Uterus (tissue), 2 donors: ENCODE measurements at regions not wholly inside any gene's neighbourhood (a gene's known extent, or its start where the extent isn't known, plus 50 kb on each side); places are given as distances from the start of the nearest gene placed in this dataset.

Experiments
- POLR2A ChIP-seq, 2 donors: fragments of 450-650 bp; IDR thresholded peaks; one replicate each; pipeline ENCODE4 v1.6.1; 2016; ENCODE audit warnings: antibody characterized with exemption in 2 of 2, mild to moderate bottlenecking in 1 of 2, moderate library complexity in 1 of 2
- TF ChIP-seq, protein P1 (sequence below), 4 experiments: fragments of 200-600 bp in 2 of 4; fragments of 450-650 bp in 2 of 4; sonication (generic) in 2 of 4; IDR thresholded peaks; one replicate each; pipeline ENCODE4 v1.5.1; 2016 to 2019; ENCODE audit warnings: antibody characterized with exemption in 4 of 4, mild to moderate bottlenecking in 2 of 4, moderate library complexity in 1 of 4

DNA sequence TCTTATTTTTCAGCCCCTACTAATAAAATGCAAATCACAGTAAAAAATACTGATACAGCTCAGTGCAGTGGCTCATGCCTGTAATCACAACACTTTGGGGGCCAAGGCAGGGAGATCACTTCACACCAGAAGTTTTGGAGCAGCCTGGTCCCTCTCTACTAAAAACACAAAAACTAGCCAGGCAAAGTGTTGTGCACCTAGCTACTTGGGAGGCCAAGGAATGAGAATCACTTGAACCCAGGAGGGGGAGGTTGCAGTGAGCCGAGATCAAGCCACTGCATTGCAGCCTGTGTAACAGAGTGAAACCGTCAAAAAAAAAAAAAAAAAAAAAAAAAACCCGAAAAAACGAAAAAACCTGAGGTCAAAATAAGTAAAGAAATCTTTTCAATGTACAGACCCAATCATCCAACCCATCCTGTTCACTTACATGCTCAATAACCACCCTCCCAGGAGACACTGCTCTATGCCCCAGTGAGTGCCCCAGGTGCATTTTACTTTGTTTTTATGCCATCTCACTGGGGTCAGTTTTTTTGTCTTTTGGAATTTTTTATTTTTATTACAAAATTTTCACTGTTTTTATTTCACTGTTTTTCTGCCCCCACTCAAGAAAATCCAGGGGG lies 107.0 kb downstream of the ZNF486 start:
- TF ChIP-seq, protein P1, sequence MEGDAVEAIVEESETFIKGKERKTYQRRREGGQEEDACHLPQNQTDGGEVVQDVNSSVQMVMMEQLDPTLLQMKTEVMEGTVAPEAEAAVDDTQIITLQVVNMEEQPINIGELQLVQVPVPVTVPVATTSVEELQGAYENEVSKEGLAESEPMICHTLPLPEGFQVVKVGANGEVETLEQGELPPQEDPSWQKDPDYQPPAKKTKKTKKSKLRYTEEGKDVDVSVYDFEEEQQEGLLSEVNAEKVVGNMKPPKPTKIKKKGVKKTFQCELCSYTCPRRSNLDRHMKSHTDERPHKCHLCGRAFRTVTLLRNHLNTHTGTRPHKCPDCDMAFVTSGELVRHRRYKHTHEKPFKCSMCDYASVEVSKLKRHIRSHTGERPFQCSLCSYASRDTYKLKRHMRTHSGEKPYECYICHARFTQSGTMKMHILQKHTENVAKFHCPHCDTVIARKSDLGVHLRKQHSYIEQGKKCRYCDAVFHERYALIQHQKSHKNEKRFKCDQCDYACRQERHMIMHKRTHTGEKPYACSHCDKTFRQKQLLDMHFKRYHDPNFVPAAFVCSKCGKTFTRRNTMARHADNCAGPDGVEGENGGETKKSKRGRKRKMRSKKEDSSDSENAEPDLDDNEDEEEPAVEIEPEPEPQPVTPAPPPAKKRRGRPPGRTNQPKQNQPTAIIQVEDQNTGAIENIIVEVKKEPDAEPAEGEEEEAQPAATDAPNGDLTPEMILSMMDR (IDR thresholded peaks at IDR 0.05): no peak
- no peak for TF ChIP-seq POLR2A (IDR thresholded peaks at IDR 0.05)
